ENCODE measurements at regions not wholly inside any gene's neighbourhood (a gene's known extent, or its start where the extent isn't known, plus 50 kb on each side); places are given as distances from the start of the nearest gene placed in this dataset.
"Not testable (repeated sequence)": the region's sequence is repeated elsewhere in the genome, so short reads cannot be mapped to it uniquely, and the experiment has no call there.

DNA sequence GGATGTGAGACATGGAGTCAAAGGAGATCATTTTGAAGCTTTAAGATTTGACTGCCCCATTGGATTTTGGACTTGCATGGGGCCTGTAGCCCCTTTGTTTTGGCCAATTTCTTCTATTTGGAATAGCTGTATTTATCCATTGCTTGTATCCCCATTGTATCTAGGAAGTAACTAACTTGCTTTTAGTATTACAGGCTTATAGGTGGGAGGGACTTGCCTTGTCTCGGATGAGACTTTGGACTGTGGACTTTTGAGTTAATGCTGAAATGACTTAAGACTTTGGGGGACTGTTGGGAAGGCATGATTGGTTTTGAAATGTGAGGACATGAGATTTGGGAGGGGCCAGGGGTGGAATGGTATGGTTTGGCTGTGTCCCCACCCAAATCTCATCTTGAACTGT is 105.2 kb downstream of the FOXD2 start:
- H3K9me3 ChIP-seq (ENCODE audit: control extremely low read depth in 1 of 3, control insufficient read depth in 2 of 3, insufficient read depth in 1 of 3, low read length in 2 of 3); H3K9me3 Mint-ChIP-seq (ENCODE audit: insufficient read depth); H3K27ac Mint-ChIP-seq; H3K27me3 ChIP-seq (replicated peaks in 1 of 4; ENCODE audit: control extremely low read depth in 1 of 4, control insufficient read depth in 3 of 4, insufficient read depth in 4 of 4, low read length in 3 of 4); H3K36me3 ChIP-seq (replicated peaks in 1 of 2; ENCODE audit: control extremely low read depth in 1 of 2, control insufficient read depth in 1 of 2, extremely low read depth in 1 of 2, insufficient read depth in 2 of 2, low read length in 1 of 2); ATAC-seq (ENCODE audit: low read depth); H3K4me3 Mint-ChIP-seq; H3K79me2 ChIP-seq (ENCODE audit: control insufficient read depth, insufficient read depth, low read length); H4K20me1 ChIP-seq (ENCODE audit: control insufficient read depth, insufficient read depth, low read length, poor library complexity, severe bottlenecking); H3K4me1 ChIP-seq (ENCODE audit: control insufficient read depth in 2 of 2, insufficient read depth in 2 of 2, low read length in 2 of 2); H3K27ac ChIP-seq (ENCODE audit: low read length in 2 of 2); H3K4me3 ChIP-seq (ENCODE audit: control extremely low read depth in 1 of 5, extremely low read depth in 1 of 5, insufficient read depth in 1 of 5, low read depth in 2 of 5, low read length in 4 of 5); H2AFZ ChIP-seq (ENCODE audit: insufficient read depth, low read depth, low read length, poor library complexity, severe bottlenecking); H3K4me2 ChIP-seq (replicated peaks; ENCODE audit: low read depth, low read length, poor library complexity, severe bottlenecking); intact Hi-C loops (cut with micrococcal nuclease); H3K4me1 Mint-ChIP-seq; DNase-seq; CTCF ChIA-PET; POLR2A ChIA-PET; H3K9ac ChIP-seq (ENCODE audit: low read length): not testable (repeated sequence)
- WGBS (ENCODE audit: insufficient coverage) = 100% methylated on average over 1 of the region's 1 CpG
- H3K27me3 Mint-ChIP-seq = peaks cover 25% of the 10 kb centered on the region

DNA sequence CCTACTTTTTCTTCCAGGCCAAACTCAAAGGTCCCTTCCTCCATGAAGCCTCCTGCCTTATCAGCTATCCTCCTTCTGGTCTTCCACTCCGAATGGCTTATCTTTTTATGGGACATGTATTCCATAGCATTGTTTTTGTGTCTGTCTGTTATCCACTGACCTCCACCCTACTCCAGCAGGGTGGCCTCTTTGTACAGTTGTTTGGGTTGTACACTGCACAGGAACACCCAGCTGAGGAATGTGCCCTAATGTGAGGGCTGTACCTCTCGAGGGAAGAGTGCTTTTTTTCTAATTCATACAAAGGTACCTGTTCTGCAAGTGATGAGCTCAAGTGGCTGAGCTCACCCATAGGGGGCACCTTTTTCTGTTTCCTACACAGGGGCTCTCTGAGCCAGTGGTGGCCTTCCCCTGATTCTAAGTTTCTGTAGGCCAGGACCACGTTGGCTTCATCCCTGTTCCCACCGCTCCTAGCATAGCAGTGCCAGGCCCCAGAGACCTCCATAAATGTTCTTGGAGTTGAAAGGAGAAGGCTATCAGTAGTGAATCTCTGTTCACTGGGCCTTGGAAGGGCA is 108.2 kb downstream of the FOXD2 start:
- Histone ChIP-seq H3K4me1 (ENCODE audit: control insufficient read depth in 2 of 2, insufficient read depth in 2 of 2, low read length in 2 of 2) (no peaks in the 10 kb centered on the region), H3K79me2 (ENCODE audit: control insufficient read depth, insufficient read depth, low read length) (no peaks in the 10 kb centered on the region), H3K4me3 (ENCODE audit: control extremely low read depth in 1 of 5, extremely low read depth in 1 of 5, insufficient read depth in 1 of 5, low read depth in 2 of 5, low read length in 4 of 5) (no peak overlapping the region), H4K20me1 (ENCODE audit: control insufficient read depth, insufficient read depth, low read length, poor library complexity, severe bottlenecking) (no peaks in the 10 kb centered on the region), H3K4me2 (replicated peaks; ENCODE audit: low read depth, low read length, poor library complexity, severe bottlenecking) (no peak overlapping the region), H3K27me3 (replicated peaks in 1 of 4; ENCODE audit: control extremely low read depth in 1 of 4, control insufficient read depth in 3 of 4, insufficient read depth in 4 of 4, low read length in 3 of 4) (no peaks in the 10 kb centered on the region), H3K9me3 (ENCODE audit: control extremely low read depth in 1 of 3, control insufficient read depth in 2 of 3, insufficient read depth in 1 of 3, low read length in 2 of 3) (peaks cover 0 to 4% (median 0%) of the 10 kb centered on the region in 3 donors), H3K36me3 (replicated peaks in 1 of 2; ENCODE audit: control extremely low read depth in 1 of 2, control insufficient read depth in 1 of 2, extremely low read depth in 1 of 2, insufficient read depth in 2 of 2, low read length in 1 of 2) (no peaks in the 10 kb centered on the region), H3K9ac (ENCODE audit: low read length) (no peak overlapping the region), H3K27ac (ENCODE audit: low read length in 2 of 2) (no peak overlapping the region), H2AFZ (ENCODE audit: insufficient read depth, low read depth, low read length, poor library complexity, severe bottlenecking) (no peak overlapping the region)
- no peak for TF ChIP-seq EZH2 (IDR thresholded peaks at IDR 0.05; ENCODE audit: borderline replicate concordance, insufficient read depth, low read depth, low read length, poor library complexity, severe bottlenecking)
- TF ChIP-seq, protein P1, sequence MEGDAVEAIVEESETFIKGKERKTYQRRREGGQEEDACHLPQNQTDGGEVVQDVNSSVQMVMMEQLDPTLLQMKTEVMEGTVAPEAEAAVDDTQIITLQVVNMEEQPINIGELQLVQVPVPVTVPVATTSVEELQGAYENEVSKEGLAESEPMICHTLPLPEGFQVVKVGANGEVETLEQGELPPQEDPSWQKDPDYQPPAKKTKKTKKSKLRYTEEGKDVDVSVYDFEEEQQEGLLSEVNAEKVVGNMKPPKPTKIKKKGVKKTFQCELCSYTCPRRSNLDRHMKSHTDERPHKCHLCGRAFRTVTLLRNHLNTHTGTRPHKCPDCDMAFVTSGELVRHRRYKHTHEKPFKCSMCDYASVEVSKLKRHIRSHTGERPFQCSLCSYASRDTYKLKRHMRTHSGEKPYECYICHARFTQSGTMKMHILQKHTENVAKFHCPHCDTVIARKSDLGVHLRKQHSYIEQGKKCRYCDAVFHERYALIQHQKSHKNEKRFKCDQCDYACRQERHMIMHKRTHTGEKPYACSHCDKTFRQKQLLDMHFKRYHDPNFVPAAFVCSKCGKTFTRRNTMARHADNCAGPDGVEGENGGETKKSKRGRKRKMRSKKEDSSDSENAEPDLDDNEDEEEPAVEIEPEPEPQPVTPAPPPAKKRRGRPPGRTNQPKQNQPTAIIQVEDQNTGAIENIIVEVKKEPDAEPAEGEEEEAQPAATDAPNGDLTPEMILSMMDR (IDR thresholded peaks at IDR 0.05) = no peak
- Mint-ChIP-seq H3K9me3 (ENCODE audit: insufficient read depth) (peaks cover 3% of the 10 kb centered on the region), H3K4me1 (no peaks in the 10 kb centered on the region), H3K4me3 (no peak overlapping the region), H3K27ac (no peak overlapping the region), H3K27me3 (peaks cover 15% of the 10 kb centered on the region)
- intact Hi-C loops (cut with micrococcal nuclease) = no loop called here
- 86% methylated on average over 3 of the region's 4 CpGs for WGBS (ENCODE audit: insufficient coverage)
- ChIA-PET CTCF (no interaction called here), POLR2A (no interaction called here)
- ATAC-seq (ENCODE audit: low read depth) = no peak
- DNase-seq = no peak

All from B cell (primary cell).